HepG2 (cell line): ENCODE measurements at regions not wholly inside any gene's neighbourhood (a gene's known extent, or its start where the extent isn't known, plus 50 kb on each side); places are given as distances from the start of the nearest gene placed in this dataset.

Experiments used
- ATAC-seq: fragments of 200-7000 bp; cut with Tn5 transposase; 3 replicates; pipeline ENCODE4 v1.9.1; 2020; ENCODE audit warnings: mild to moderate bottlenecking, moderate library complexity
- BruUV-seq: library from RNA; stranded (reverse); fragments of 400-500 nt; replicated peaks from 2 replicates; lab custom pipeline; 2021; lab: Mats Ljungman, UMichigan
- CTCF ChIA-PET: fragments of 300-600 bp; formaldehyde crosslinking; extraction: SDS; loops from one replicate; lab custom pipeline; 2021; ENCODE audit warnings: low total read pairs, inconsistent platforms, low intra/inter-chr PET ratio; lab: Yijun Ruan, JAX
- POLR2A ChIA-PET: fragments of 350-600 bp; sonication (Branson Sonifier 250); formaldehyde crosslinking; loops from one replicate; lab custom pipeline; 2020; ENCODE audit warnings: antibody characterized with exemption, inconsistent platforms; lab: Yijun Ruan, JAX
- DNase-seq: peaks from one replicate; pipeline ENCODE4 v3.0.0-alpha.2; 2015; ENCODE audit warnings: low spot score
- FAIRE-seq: peaks from 3 replicates; lab custom pipeline; 2011; peaks lifted over from hg19 to GRCh38; lab: Jason Lieb, UNC
- H2AFZ ChIP-seq: one replicate; pipeline ENCODE4 v1.6.1; 2011; ENCODE audit warnings: low read length, inconsistent platforms
- H3K27ac ChIP-seq: fragments of 300-600 bp; 3 replicates; pipeline ENCODE4 v1.8.0; 2011; ENCODE audit warnings: mixed run types, mild to moderate bottlenecking, mixed read lengths, low read length, inconsistent platforms; ENCODE audit not compliant: insufficient read depth; ENCODE audit errors: extremely low read length
- H3K27me3 ChIP-seq, 2 experiments: fragments of 200-600 bp in 1 of 2; 2 replicates in 1 of 2; 3 replicates in 1 of 2; pipeline versions ENCODE4 v1.6.0 to v1.8.0; 2011; ENCODE audit warnings: low read length in 2 of 2, mild to moderate bottlenecking in 2 of 2, moderate library complexity in 2 of 2, inconsistent platforms in 1 of 2; ENCODE audit not compliant: insufficient read depth in 2 of 2, control insufficient read depth in 1 of 2
- H3K36me3 ChIP-seq, 2 experiments: fragments of 200-600 bp in 1 of 2; replicated peaks in 1 of 2; 2 replicates in 1 of 2; 3 replicates in 1 of 2; pipeline versions ENCODE4 v1.5.1 to v1.8.0; 2011; ENCODE audit warnings: low read length in 2 of 2, inconsistent platforms in 1 of 2; ENCODE audit not compliant: insufficient read depth in 2 of 2, control insufficient read depth in 1 of 2
- H3K4me1 ChIP-seq: 2 replicates; pipeline ENCODE4 v1.5.1; 2012; ENCODE audit warnings: low read length, inconsistent platforms; ENCODE audit not compliant: insufficient read depth
- H3K4me2 ChIP-seq: 2 replicates; pipeline ENCODE4 v1.6.0; 2011; ENCODE audit warnings: low read depth, low read length, inconsistent platforms
- H3K4me3 ChIP-seq, 3 experiments: fragments of 200-600 bp in 1 of 3; sonication (generic), shearing (Covaris generic) in 1 of 3; replicated peaks in 1 of 3; 2 replicates each; pipeline ENCODE4 v1.5.1; 2011 to 2016; ENCODE audit warnings: low read length in 3 of 3, inconsistent platforms in 2 of 3, low read depth in 2 of 3, mild to moderate bottlenecking in 2 of 3, control low read depth in 1 of 3, mixed read lengths in 1 of 3; ENCODE audit not compliant: insufficient read depth in 1 of 3
- H3K79me2 ChIP-seq: one replicate; pipeline ENCODE4 v1.6.1; 2011; ENCODE audit warnings: low read length, inconsistent platforms; ENCODE audit not compliant: insufficient read depth
- H3K9ac ChIP-seq: 2 replicates; pipeline ENCODE4 v1.6.0; 2011; ENCODE audit warnings: mild to moderate bottlenecking, low read depth, low read length, inconsistent platforms; ENCODE audit not compliant: insufficient read depth
- H3K9me3 ChIP-seq: 2 replicates; pipeline ENCODE4 v1.5.1; 2012; ENCODE audit warnings: mild to moderate bottlenecking, low read length
- H4K20me1 ChIP-seq: 2 replicates; pipeline ENCODE4 v1.6.0; 2011; ENCODE audit warnings: inconsistent platforms, mild to moderate bottlenecking, low read length, moderate library complexity; ENCODE audit not compliant: insufficient read depth
- BRF2 ChIP-seq: sonication (generic); formaldehyde crosslinking; IDR thresholded peaks from 2 replicates; pipeline ENCODE4 v1.8.1; 2022; ENCODE audit warnings: mild to moderate bottlenecking, missing genetic modification reagents
- CENPBD1 ChIP-seq: sonication (generic); formaldehyde crosslinking; IDR thresholded peaks from 2 replicates; pipeline ENCODE4 v1.8.0; 2022; ENCODE audit warnings: missing genetic modification reagents, low read depth, mild to moderate bottlenecking, borderline replicate concordance
- ETV5 ChIP-seq: IDR thresholded peaks from 2 replicates; pipeline ENCODE4 v1.6.1; 2018; ENCODE audit warnings: missing biosample characterization, missing genetic modification reagents, inconsistent platforms, borderline replicate concordance
- HNRNPLL ChIP-seq: fragments of 200-400 bp; formaldehyde crosslinking; IDR thresholded peaks from 2 replicates; pipeline ENCODE4 v1.6.1; 2017; ENCODE audit warnings: mild to moderate bottlenecking, low read depth, low read length; ENCODE audit not compliant: poor library complexity, severe bottlenecking
- HOXD1 ChIP-seq: sonication (generic); formaldehyde crosslinking; IDR thresholded peaks from 2 replicates; pipeline ENCODE4 v1.5.0; 2020; ENCODE audit warnings: missing genetic modification reagents
- JUND ChIP-seq: sonication (generic); formaldehyde crosslinking; IDR thresholded peaks from 2 replicates; pipeline ENCODE4 v1.8.0; 2022; ENCODE audit warnings: mild to moderate bottlenecking, missing genetic modification reagents
- RBAK ChIP-seq: sonication (generic); formaldehyde crosslinking; IDR thresholded peaks from 2 replicates; pipeline ENCODE4 v1.5.1; 2020; ENCODE audit warnings: mild to moderate bottlenecking, missing genetic modification reagents
- RBM39 ChIP-seq: fragments of 200-400 bp; formaldehyde crosslinking; IDR thresholded peaks from one replicate; pipeline ENCODE4 v1.6.1; 2018; ENCODE audit warnings: antibody characterized with exemption, mild to moderate bottlenecking, low read depth, low read length; ENCODE audit not compliant: poor library complexity, severe bottlenecking
- SOX6 ChIP-seq, 2 experiments: fragments of 450-650 bp in 1 of 2; sonication (generic) in 1 of 2; formaldehyde crosslinking in 1 of 2; IDR thresholded peaks; 2 replicates each; pipeline versions ENCODE4 v1.4.0 to v1.6.1; 2017 to 2020; ENCODE audit warnings: antibody characterized with exemption in 1 of 2, mild to moderate bottlenecking in 1 of 2, missing genetic modification reagents in 1 of 2
- ZFP36 ChIP-seq: fragments of 150-350 bp; IDR thresholded peaks from 2 replicates; pipeline ENCODE4 v1.6.1; 2018; ENCODE audit warnings: borderline replicate concordance, low read length, low read depth; ENCODE audit not compliant: partially characterized antibody
- ZFY ChIP-seq: sonication (generic); formaldehyde crosslinking; IDR thresholded peaks from 2 replicates; pipeline ENCODE4 v1.4.0; 2020; ENCODE audit warnings: missing genetic modification reagents
- ZNF138 ChIP-seq: sonication (generic); formaldehyde crosslinking; IDR thresholded peaks from 2 replicates; pipeline ENCODE4 v1.5.0; 2020; ENCODE audit warnings: mild to moderate bottlenecking, low read depth, missing genetic modification reagents
- ZNF772 ChIP-seq: sonication (generic); formaldehyde crosslinking; IDR thresholded peaks from 2 replicates; pipeline ENCODE4 v1.5.0; 2020; ENCODE audit warnings: mild to moderate bottlenecking, missing genetic modification reagents
- WGBS: methylation state at CpG from one replicate; pipeline ENCODE4 v1.1.6; 2017; ENCODE audit warnings: low lambda C conversion rate; 5-methylcytosine and 5-hydroxymethylcytosine counted together
- in situ Hi-C: cut with HindIII; loops from 2 replicates; pipeline ENCODE4 v1.10.0; 2017; ENCODE audit warnings: low pct_unique_long_range_greater_than_20kb; ENCODE audit not compliant: extremely low pct_ligation_motif_present
- intact Hi-C: fragments of 100-400 bp; cut with micrococcal nuclease; formaldehyde crosslinking; loops from one replicate; pipeline ENCODE4 v1.10.0; 2022; ENCODE audit not compliant: unreplicated experiment
- TF ChIP-seq, protein P1 (sequence below): sonication (generic); formaldehyde crosslinking; IDR thresholded peaks from 2 replicates; pipeline ENCODE4 v1.5.0; 2020; ENCODE audit warnings: missing genetic modification reagents
- TF ChIP-seq, protein P2 (sequence below): sonication (generic); formaldehyde crosslinking; IDR thresholded peaks from 2 replicates; pipeline ENCODE4 v1.4.0; 2020; ENCODE audit warnings: missing genetic modification reagents, mild to moderate bottlenecking, borderline replicate concordance
- TF ChIP-seq, protein P3 (sequence below): sonication (generic); formaldehyde crosslinking; IDR thresholded peaks from 2 replicates; pipeline ENCODE4 v1.4.0; 2020; ENCODE audit warnings: missing genetic modification reagents, borderline replicate concordance
- TF ChIP-seq, protein P4 (sequence below): sonication (generic); formaldehyde crosslinking; IDR thresholded peaks from 2 replicates; pipeline ENCODE4 v1.4.0; 2020; ENCODE audit warnings: mild to moderate bottlenecking, missing genetic modification reagents

DNA sequence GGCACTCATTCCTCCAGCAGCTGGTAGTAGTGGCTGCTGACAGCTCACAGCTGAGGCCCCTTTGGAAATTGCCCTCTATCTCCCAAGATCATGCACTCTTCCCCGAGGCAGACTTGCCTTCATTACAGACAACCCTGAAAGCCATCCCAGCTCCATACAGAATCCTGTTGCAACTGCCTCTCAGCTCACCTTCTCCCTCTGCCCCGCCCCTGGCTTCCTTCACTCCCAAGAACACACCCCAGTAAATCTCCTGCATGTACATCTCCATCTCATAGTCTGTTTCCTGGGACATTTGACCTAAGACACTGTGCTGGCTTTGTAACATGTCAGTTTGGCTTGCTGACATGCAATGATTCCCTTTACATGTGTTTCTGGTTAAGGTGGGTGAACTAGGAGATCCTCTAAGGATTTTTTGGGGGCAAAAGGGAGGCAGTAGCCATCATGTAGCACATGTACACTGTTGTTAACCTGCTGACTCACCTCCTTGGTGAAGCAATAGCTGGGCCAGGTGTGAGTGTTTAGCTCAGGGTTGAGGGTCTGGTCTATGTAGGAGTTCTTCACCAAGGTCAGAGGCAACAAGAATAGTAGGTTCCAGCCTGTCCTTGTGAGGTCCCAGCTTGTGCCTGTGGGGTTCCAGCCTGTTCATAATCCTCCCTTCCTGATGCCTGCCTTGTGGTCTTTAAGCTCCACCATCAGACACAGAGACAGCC is 179.6 kb downstream of the CSNK2A3 start:
- no TSS peak for BruUV-seq
- H3K27me3 ChIP-seq = 0 out of 5 replicates have a peak, but pooled peaks cover 0 to 2% of the 10 kb centered on the region in 2 experiments
- no peaks in the 10 kb centered on the region for H4K20me1 ChIP-seq
- no peak overlapping the region for H3K4me3 ChIP-seq
- H3K27ac ChIP-seq = no peak overlapping the region
- intact Hi-C loops (no loop called here), in situ Hi-C loops (no loop called here)
- ATAC-seq (no peak), FAIRE-seq (no peak), DNase-seq (no peak)
- 6% methylated on average over 2 of the region's 2 CpGs for WGBS
- no peak overlapping the region for H3K9ac ChIP-seq
- POLR2A ChIA-PET = no interaction called here
- H3K36me3 ChIP-seq = no peaks in the 10 kb centered on the region
- no peaks in the 10 kb centered on the region for H3K4me1 ChIP-seq
- no peaks in the 10 kb centered on the region for H3K79me2 ChIP-seq
- H3K4me2 ChIP-seq = no peak overlapping the region
- no peaks in the 10 kb centered on the region for H3K9me3 ChIP-seq
- H2AFZ ChIP-seq = no peak overlapping the region
- CTCF ChIA-PET = no interaction called here
- TF ChIP-seq, protein P1, sequence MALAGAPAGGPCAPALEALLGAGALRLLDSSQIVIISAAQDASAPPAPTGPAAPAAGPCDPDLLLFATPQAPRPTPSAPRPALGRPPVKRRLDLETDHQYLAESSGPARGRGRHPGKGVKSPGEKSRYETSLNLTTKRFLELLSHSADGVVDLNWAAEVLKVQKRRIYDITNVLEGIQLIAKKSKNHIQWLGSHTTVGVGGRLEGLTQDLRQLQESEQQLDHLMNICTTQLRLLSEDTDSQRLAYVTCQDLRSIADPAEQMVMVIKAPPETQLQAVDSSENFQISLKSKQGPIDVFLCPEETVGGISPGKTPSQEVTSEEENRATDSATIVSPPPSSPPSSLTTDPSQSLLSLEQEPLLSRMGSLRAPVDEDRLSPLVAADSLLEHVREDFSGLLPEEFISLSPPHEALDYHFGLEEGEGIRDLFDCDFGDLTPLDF (CRISPR knock-in tag) = no peak
- TF ChIP-seq BRF2 (no peak), ETV5 (CRISPR knock-in tag) (no peak), SOX6 (IDR thresholded peaks at IDR 0.05) (no peak), SOX6 (CRISPR knock-in tag; IDR thresholded peaks at IDR 0.05) (no peak), CENPBD1 (CRISPR knock-in tag) (no peak), ZNF772 (CRISPR knock-in tag) (no peak), ZNF138 (no peak), ZFP36 (no peak), RBAK (CRISPR knock-in tag) (no peak), HNRNPLL (no peak), RBM39 (no peak), ZFY (CRISPR knock-in tag) (no peak), HOXD1 (CRISPR knock-in tag) (no peak), JUND (CRISPR knock-in tag) (no peak)
- TF ChIP-seq, protein P2, sequence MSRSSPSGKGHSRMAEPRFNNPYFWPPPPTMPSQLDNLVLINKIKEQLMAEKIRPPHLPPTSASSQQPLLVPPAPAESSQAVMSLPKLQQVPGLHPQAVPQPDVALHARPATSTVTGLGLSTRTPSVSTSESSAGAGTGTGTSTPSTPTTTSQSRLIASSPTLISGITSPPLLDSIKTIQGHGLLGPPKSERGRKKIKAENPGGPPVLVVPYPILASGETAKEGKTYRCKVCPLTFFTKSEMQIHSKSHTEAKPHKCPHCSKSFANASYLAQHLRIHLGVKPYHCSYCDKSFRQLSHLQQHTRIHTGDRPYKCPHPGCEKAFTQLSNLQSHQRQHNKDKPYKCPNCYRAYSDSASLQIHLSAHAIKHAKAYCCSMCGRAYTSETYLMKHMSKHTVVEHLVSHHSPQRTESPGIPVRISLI (CRISPR knock-in tag) = no peak
- TF ChIP-seq, protein P3, sequence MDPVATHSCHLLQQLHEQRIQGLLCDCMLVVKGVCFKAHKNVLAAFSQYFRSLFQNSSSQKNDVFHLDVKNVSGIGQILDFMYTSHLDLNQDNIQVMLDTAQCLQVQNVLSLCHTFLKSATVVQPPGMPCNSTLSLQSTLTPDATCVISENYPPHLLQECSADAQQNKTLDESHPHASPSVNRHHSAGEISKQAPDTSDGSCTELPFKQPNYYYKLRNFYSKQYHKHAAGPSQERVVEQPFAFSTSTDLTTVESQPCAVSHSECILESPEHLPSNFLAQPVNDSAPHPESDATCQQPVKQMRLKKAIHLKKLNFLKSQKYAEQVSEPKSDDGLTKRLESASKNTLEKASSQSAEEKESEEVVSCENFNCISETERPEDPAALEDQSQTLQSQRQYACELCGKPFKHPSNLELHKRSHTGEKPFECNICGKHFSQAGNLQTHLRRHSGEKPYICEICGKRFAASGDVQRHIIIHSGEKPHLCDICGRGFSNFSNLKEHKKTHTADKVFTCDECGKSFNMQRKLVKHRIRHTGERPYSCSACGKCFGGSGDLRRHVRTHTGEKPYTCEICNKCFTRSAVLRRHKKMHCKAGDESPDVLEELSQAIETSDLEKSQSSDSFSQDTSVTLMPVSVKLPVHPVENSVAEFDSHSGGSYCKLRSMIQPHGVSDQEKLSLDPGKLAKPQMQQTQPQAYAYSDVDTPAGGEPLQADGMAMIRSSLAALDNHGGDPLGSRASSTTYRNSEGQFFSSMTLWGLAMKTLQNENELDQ (CRISPR knock-in tag) = no peak
- TF ChIP-seq, protein P4, sequence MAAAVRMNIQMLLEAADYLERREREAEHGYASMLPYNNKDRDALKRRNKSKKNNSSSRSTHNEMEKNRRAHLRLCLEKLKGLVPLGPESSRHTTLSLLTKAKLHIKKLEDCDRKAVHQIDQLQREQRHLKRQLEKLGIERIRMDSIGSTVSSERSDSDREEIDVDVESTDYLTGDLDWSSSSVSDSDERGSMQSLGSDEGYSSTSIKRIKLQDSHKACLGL (CRISPR knock-in tag) = no peak
